Progenitor cell of endocrine pancreas (in vitro differentiated cells): ENCODE measurements at regions not wholly inside any gene's neighbourhood (a gene's known extent, or its start where the extent isn't known, plus 50 kb on each side); places are given as distances from the start of the nearest gene placed in this dataset.
"Not testable (repeated sequence)": the region's sequence is repeated elsewhere in the genome, so short reads cannot be mapped to it uniquely, and the experiment has no call there.

Experiments
- DNase-seq: peaks from one replicate; pipeline ENCODE4 v3.0.0; 2021; ENCODE audit warnings: low spot score; ENCODE audit not compliant: unreplicated experiment
- H3K27ac Mint-ChIP-seq: 2 replicates; pipeline ENCODE4 v1.8.0; 2021; ENCODE audit warnings: mild to moderate bottlenecking, moderate library complexity, mixed read lengths
- H3K27me3 Mint-ChIP-seq: 2 replicates; pipeline ENCODE4 v1.8.0; 2021; ENCODE audit warnings: mixed read lengths
- H3K36me3 Mint-ChIP-seq: 2 replicates; pipeline ENCODE4 v1.8.0; 2022; ENCODE audit warnings: mixed read lengths; ENCODE audit not compliant: insufficient read depth
- H3K4me1 Mint-ChIP-seq: 2 replicates; pipeline ENCODE4 v1.8.0; 2021; ENCODE audit warnings: low read depth, mixed read lengths
- H3K4me3 Mint-ChIP-seq: 2 replicates; pipeline ENCODE4 v1.8.0; 2021; ENCODE audit warnings: low read depth, mild to moderate bottlenecking, moderate library complexity, mixed read lengths
- H3K9me3 Mint-ChIP-seq: 2 replicates; pipeline ENCODE4 v1.8.0; 2021; ENCODE audit warnings: low read depth, mixed read lengths
- CTCF ChIP-seq: fragments of 200-600 bp; sonication (generic); IDR thresholded peaks from one replicate; pipeline ENCODE4 v1.5.0; 2021; ENCODE audit warnings: antibody characterized with exemption, mild to moderate bottlenecking; ENCODE audit not compliant: unreplicated experiment

GRCh38 chr15:34512628-34513027, 70.8 kb downstream of the GOLGA8B start:
- Mint-ChIP-seq H3K9me3 (no peaks in the 10 kb centered on the region), H3K36me3 (no peaks in the 10 kb centered on the region), H3K27me3 (peaks cover 62% of the 10 kb centered on the region), H3K4me1 (peaks cover 12% of the 10 kb centered on the region), H3K4me3 (peak overlapping the region; percentile 63), H3K27ac (no peak overlapping the region)
- no peak for TF ChIP-seq CTCF
- no peak for DNase-seq

GRCh38 chr15:34501131-34501530, 63.5 kb upstream of the GOLGA8A start:
- H3K27me3 Mint-ChIP-seq: peaks cover 75% of the 10 kb centered on the region

GRCh38 chr15:34496207-34496995, 58.8 kb upstream of the GOLGA8A start:
- peaks cover 4% of the 10 kb centered on the region for H3K9me3 Mint-ChIP-seq
- peaks cover 78% of the 10 kb centered on the region for H3K27me3 Mint-ChIP-seq
- no peaks in the 10 kb centered on the region for H3K4me1 Mint-ChIP-seq
- DNase-seq: no peak
- H3K27ac Mint-ChIP-seq: no peak overlapping the region
- H3K36me3 Mint-ChIP-seq: peaks cover 2% of the 10 kb centered on the region
- TF ChIP-seq CTCF: no peak
- H3K4me3 Mint-ChIP-seq: no peak overlapping the region

More at GRCh38 chr15:34501131-34501530, 63.5 kb upstream of the GOLGA8A start:
- Mint-ChIP-seq H3K27ac (no peak overlapping the region), H3K36me3 (no peaks in the 10 kb centered on the region), H3K4me3 (no peak overlapping the region), H3K9me3 (no peaks in the 10 kb centered on the region), H3K4me1 (no peaks in the 10 kb centered on the region)
- no peak for DNase-seq
- TF ChIP-seq CTCF: no peak

- H3K4me1 Mint-ChIP-seq, H3K9me3 Mint-ChIP-seq, H3K4me3 Mint-ChIP-seq, DNase-seq, H3K36me3 Mint-ChIP-seq: not testable (repeated sequence)
- Mint-ChIP-seq H3K27me3 (peaks cover 80% of the 10 kb centered on the region), H3K27ac (peak overlapping the region; percentile 45)
Measured at GRCh38 chr15:34495707-34496106, 58.1 kb upstream of the GOLGA8A start.

GRCh38 chr15:34494084-34494399, 56.4 kb upstream of the GOLGA8A start:
- DNase-seq: no peak
- no peak for TF ChIP-seq CTCF
- Mint-ChIP-seq H3K27ac (no peak overlapping the region), H3K36me3 (peaks cover 2% of the 10 kb centered on the region), H3K27me3 (peaks cover 77% of the 10 kb centered on the region), H3K9me3 (peaks cover 4% of the 10 kb centered on the region), H3K4me3 (peak overlapping the region; percentile 51), H3K4me1 (peaks cover 2% of the 10 kb centered on the region)

- H3K27ac Mint-ChIP-seq: no peak overlapping the region
- H3K4me3 Mint-ChIP-seq: no peak overlapping the region
- H3K36me3 Mint-ChIP-seq: peaks cover 2% of the 10 kb centered on the region
- no peak for TF ChIP-seq CTCF
- H3K27me3 Mint-ChIP-seq: peaks cover 83% of the 10 kb centered on the region
- H3K4me1 Mint-ChIP-seq: peaks cover 2% of the 10 kb centered on the region
- no peak for DNase-seq
- peaks cover 4% of the 10 kb centered on the region for H3K9me3 Mint-ChIP-seq
Measured at GRCh38 chr15:34493001-34493400, 55.4 kb upstream of the GOLGA8A start.

GRCh38 chr15:34491488-34491887, 53.9 kb upstream of the GOLGA8A start:
- H3K36me3 Mint-ChIP-seq, H3K27ac Mint-ChIP-seq, H3K9me3 Mint-ChIP-seq, H3K4me1 Mint-ChIP-seq, DNase-seq, H3K4me3 Mint-ChIP-seq: not testable (repeated sequence)
- peaks cover 70% of the 10 kb centered on the region for H3K27me3 Mint-ChIP-seq
